ENCODE measurements at regions not wholly inside any gene's neighbourhood (a gene's known extent, or its start where the extent isn't known, plus 50 kb on each side); places are given as distances from the start of the nearest gene placed in this dataset.

DNA sequence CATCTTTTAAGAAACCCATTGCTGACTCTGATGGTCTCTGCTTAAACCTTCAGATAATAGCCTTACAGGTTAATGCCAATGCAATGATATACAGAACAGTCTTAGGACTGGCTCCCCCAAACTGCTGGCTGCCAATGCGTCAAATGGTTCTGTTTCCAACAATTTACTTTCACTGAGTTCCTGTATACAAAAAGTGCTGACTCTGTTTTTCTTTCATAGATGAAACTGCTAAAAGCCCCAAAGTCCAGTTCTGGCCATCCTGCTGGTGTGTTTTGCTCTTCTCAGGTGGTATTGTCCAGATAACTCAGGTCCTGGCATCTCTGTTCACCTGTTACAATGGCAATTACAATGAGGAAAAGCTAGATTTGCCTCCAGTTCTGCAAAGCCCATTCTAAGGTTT lies 326.9 kb downstream of the GRIN2B start:
- ATAC-seq, result no peak
- intact Hi-C loops (cut with DNase I), result no loop called here

DNA sequence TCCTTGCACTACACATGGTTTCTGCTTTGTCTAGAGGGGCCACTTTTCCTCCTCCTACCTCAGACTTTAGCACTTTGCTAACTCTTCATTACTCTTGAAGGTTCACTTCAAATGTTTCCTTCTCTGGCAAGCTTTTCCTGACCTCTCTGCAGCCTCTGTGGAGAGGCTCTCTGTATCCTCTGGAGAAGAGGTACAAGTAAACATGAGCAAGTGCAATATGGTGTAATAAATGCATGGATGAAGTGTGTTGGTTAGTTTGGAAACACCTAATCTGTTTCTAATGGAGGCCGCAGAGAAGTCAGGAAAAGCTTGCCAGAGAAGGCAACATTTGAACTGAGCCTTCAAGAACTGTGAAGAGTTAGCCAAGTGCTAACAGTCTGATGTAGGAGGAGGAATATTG lies 329.3 kb downstream of the GRIN2B start:
- ATAC-seq (peak; percentile 93), DNase-seq (no peak)
- Histone ChIP-seq H3K9me3 (no peaks in the 10 kb centered on the region), H3K36me3 (no peaks in the 10 kb centered on the region), H3K27me3 (no peaks in the 10 kb centered on the region), H3K4me1 (no peaks in the 10 kb centered on the region), H3K4me3 (no peak overlapping the region), H3K27ac (no peak overlapping the region)
- TF ChIP-seq, protein P1, sequence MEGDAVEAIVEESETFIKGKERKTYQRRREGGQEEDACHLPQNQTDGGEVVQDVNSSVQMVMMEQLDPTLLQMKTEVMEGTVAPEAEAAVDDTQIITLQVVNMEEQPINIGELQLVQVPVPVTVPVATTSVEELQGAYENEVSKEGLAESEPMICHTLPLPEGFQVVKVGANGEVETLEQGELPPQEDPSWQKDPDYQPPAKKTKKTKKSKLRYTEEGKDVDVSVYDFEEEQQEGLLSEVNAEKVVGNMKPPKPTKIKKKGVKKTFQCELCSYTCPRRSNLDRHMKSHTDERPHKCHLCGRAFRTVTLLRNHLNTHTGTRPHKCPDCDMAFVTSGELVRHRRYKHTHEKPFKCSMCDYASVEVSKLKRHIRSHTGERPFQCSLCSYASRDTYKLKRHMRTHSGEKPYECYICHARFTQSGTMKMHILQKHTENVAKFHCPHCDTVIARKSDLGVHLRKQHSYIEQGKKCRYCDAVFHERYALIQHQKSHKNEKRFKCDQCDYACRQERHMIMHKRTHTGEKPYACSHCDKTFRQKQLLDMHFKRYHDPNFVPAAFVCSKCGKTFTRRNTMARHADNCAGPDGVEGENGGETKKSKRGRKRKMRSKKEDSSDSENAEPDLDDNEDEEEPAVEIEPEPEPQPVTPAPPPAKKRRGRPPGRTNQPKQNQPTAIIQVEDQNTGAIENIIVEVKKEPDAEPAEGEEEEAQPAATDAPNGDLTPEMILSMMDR (IDR thresholded peaks at IDR 0.05), result no peak
- intact Hi-C loops (cut with DNase I), result no loop called here

More for the DNA sequence above, 326.9 kb downstream of the GRIN2B start:
- no peaks in the 10 kb centered on the region for H3K27me3 ChIP-seq
- no peak overlapping the region for H3K4me3 ChIP-seq
- DNase-seq, result no peak
- H3K36me3 ChIP-seq, result no peaks in the 10 kb centered on the region
- H3K4me1 ChIP-seq, result no peaks in the 10 kb centered on the region
- TF ChIP-seq, protein P1 (IDR thresholded peaks at IDR 0.05), result no peak
- H3K9me3 ChIP-seq, result no peaks in the 10 kb centered on the region
- H3K27ac ChIP-seq, result no peak overlapping the region

DNA sequence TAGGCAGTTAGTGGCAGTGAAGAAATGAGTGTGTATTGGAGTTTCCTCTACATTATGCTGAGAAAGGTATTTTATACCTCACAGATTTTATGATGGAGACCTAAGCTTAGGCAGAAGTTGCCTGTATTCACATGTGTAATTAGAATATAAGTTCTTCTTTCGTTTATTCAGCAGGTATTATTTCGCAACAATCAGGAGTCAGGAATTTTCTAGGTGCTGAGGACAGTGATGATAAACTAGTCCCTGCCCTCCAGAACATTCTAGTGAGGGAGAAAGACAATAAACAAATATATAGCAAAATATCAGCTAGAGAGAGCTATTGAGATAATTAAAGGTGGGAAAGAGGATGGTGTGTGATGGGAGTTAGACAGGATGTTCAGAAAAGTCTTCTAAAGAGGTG lies 345.7 kb downstream of the GRIN2B start:
- no peak for DNase-seq

DNA sequence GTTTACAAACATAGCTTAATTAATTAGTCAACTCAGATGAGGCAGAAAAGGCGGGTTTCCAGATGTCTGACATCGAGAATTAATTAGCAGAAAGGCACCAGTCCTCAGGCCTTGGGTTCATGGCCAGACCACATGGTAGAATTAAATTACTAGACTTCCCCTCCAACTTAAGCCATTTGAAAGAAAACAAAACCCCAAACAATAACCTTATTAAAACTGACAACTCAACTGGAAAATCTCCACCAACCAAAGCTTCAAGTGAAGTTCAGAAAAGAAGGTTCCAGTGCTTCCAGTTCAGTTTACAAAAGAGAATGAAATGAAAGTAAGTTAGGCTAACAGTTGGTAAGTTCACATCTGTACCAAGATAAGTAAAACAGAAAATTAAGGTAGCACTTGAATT lies 349.5 kb downstream of the GRIN2B start:
- Histone ChIP-seq H3K27ac (no peak overlapping the region), H3K4me1 (no peaks in the 10 kb centered on the region), H3K4me3 (no peak overlapping the region), H3K9me3 (no peaks in the 10 kb centered on the region), H3K27me3 (no peaks in the 10 kb centered on the region), H3K36me3 (no peaks in the 10 kb centered on the region)
- no peak for ATAC-seq
- intact Hi-C loops (cut with DNase I), result no loop called here
- TF ChIP-seq, protein P1 (IDR thresholded peaks at IDR 0.05), result no peak
- DNase-seq, result no peak

More for the DNA sequence above, 345.7 kb downstream of the GRIN2B start:
- H3K27me3 ChIP-seq, result no peaks in the 10 kb centered on the region
- no peaks in the 10 kb centered on the region for H3K36me3 ChIP-seq
- intact Hi-C loops (cut with DNase I), result no loop called here
- no peaks in the 10 kb centered on the region for H3K9me3 ChIP-seq
- no peak overlapping the region for H3K27ac ChIP-seq
- ATAC-seq, result no peak
- no peak overlapping the region for H3K4me3 ChIP-seq
- TF ChIP-seq, protein P1 (IDR thresholded peaks at IDR 0.05), result no peak
- no peaks in the 10 kb centered on the region for H3K4me1 ChIP-seq

DNA sequence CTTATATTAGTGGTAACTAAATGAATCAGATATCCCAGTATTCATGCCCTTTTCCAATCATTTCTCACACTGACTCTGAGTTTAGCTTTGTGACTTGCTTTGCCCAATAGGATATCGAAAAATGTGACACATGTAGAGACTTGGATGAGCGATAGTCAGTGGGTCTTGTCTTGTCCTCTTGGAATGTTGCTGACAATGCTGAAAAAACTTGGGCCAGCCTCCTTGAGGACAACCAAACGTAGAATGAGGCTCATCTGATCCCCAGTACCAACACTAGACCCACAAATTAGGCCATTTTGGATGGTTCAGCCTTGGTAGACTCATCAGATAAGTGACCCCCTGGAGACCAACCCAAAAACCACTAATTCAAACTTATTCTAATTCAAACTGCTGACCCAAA lies 351.0 kb downstream of the GRIN2B start:
- Histone ChIP-seq H3K4me3 (no peak overlapping the region), H3K4me1 (no peaks in the 10 kb centered on the region), H3K27me3 (no peaks in the 10 kb centered on the region), H3K9me3 (no peaks in the 10 kb centered on the region), H3K27ac (no peak overlapping the region), H3K36me3 (no peaks in the 10 kb centered on the region)
- no peak for DNase-seq
- no peak for ATAC-seq
- intact Hi-C loops (cut with DNase I), result no loop called here
- TF ChIP-seq, protein P1 (IDR thresholded peaks at IDR 0.05), result no peak
